ENCODE measurements at regions not wholly inside any gene's neighbourhood (a gene's known extent, or its start where the extent isn't known, plus 50 kb on each side); places are given as distances from the start of the nearest gene placed in this dataset.

- no peak for DNase-seq
Measured at GRCh38 chr7:86972072-86972471, 87.4 kb downstream of the ELAPOR2 start.

DNA sequence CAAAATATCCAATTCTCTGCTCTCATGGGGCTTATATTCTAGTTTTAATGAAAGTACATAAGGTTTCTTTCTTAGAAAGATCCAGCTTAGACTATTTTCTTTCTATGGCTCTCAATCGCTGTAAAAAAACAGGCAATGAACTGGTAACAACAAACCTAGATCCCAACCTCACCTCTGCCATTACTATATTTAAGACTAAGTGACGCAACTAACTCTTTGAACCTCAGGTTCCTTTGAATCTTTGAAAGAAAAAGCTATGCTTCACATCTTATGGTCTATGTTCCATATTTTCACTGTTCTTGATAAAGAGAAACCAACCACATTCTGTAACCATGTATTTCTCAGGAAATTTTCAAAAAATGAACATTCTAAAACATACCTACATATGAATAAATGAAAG lies 88.5 kb downstream of the ELAPOR2 start:
- DNase-seq = no peak

GRCh38 chr7:86970547-86970946 lies 88.9 kb downstream of the ELAPOR2 start:
- no peak for DNase-seq

GRCh38 chr7:86969865-86970264 lies 89.6 kb downstream of the ELAPOR2 start:
- DNase-seq = no peak

GRCh38 chr7:86968618-86969017 lies 90.8 kb downstream of the ELAPOR2 start:
- no peak for DNase-seq

DNA sequence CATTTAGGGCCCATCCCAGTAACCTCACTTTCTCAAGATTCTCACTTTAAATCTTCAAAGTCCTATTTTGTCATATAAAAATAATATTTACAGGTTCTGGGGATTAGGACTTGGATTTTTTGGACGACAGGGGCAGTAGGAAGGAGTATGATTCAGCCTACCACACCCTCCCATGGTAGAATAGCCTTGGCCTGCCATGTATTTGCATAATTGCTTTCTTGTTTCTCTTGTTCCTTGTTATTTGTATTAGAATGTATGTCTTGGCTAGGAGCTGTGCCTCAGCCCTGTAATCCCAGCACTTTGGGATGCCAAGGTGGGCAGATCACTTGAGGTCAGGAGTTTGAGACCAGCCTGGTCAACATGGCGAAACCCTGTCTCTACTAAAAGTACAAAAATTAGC lies 92.5 kb downstream of the ELAPOR2 start:
- DNase-seq = no peak

GRCh38 chr7:86965727-86966120 lies 93.7 kb downstream of the ELAPOR2 start:
- no peak for DNase-seq

DNA sequence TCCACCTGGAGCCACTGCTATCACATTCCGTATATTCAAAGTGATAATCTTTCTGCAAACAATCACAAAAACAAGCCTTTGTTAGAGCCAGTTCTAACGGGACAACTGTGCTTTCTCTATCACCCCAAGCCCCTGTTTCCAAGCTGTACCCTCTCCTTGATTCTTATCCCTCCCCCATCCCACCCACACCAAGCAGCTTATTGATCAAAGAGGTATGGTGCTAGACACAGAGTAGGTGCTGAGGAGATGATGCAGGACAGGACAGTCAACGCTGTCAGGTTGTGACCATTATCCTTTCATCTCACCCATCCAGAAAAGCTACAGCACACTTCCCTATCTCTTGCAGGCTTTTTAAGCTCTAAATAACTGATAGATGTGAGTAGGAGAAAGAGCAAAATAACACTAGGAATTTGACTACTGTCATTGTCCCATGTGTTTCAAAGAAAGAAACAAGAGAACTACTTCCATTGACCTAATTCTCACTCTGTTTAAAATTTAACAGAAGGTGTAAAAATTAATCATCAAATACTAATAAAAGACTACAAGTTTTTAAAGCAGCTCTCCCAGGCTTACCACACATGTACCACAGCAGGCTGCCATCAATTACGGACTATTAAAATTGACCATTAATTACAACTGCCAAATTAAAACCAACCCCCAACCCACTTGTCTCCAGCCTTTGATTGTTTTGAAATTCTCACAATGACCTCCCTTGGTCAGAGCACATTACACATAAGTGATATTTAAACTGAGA lies 94.3 kb downstream of the ELAPOR2 start:
- no peak for DNase-seq

- no peak for DNase-seq
Measured at GRCh38 chr7:86963599-86964230, 95.7 kb downstream of the ELAPOR2 start.

DNA sequence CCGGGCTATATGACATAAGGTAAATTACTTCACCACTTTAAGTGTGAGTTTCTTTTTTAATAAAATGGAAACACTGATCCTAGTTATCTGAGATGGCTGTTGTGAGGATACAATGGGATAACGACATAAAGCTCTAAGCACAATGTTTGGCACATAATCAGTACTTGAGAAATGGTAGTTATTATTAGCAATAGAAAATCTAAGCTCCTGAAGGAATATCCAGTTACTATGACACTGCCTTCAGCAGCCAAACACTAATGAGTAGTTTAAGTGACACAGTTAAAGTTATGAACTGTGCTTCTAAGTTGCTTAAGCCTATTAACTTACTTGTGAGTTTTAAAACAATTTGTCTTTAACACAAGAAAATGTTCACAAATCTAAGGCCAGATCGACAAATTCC lies 96.8 kb downstream of the ELAPOR2 start:
- no peak for DNase-seq

DNA sequence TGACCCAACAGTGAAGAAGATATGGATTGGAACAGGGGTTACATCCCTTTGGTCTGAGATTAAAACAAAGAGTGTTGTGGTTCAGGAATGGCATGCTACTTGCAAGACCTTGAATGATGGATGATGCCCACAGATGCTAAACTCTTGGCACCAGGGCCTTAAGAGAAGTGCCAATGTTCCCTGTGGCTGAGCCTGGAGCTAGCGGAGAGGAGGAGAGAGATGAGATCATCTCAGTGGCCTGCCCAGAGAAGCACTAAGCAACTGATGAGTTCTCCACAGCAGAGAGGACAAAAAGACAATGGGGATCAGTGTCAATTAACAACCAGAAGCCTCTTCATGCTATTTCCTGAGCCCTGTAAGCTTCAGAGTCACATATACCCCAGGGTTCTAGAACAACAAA lies 97.8 kb downstream of the ELAPOR2 start:
- no peak for DNase-seq

DNA sequence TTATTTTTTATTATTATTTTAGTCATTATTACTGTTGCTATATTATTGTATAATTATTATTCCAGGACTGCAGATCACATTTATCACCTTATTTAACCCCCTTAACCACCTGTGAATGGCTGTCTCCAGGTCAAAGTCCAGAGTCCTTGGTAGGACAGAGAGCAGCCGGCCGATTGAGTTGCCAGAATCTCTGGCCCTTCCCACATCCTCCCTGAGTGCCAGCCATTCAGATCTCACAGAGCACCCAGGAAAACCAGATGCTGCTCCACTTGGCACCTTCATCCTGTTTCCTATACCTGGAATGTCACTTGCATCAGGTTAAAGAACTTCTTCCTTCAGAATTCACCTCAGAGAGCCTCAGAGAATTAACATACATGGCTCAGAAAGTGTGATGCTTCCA lies 101.1 kb downstream of the ELAPOR2 start:
- DNase-seq = no peak

DNA sequence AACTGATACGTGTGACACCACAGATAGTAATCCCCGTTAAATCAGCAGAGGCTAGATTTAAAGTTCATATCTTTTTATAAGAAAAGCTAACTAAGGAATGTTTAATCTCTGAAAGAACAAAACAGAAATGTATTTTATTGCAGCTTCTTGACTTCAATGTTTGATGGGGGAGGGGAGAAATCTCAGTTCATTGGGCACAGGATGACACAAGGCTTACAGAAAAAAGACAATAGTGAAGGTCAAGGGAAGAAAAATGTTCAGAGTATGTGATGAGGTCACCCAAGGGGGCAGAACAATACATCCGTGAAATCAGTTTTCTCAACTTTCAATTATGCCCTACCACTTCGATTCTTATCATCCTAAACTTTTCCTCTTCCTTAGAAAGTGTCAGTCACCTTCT lies 102.9 kb downstream of the ELAPOR2 start:
- no peak for DNase-seq

- no peak for DNase-seq
Measured at GRCh38 chr7:86955895-86956503, 103.5 kb downstream of the ELAPOR2 start.

DNA sequence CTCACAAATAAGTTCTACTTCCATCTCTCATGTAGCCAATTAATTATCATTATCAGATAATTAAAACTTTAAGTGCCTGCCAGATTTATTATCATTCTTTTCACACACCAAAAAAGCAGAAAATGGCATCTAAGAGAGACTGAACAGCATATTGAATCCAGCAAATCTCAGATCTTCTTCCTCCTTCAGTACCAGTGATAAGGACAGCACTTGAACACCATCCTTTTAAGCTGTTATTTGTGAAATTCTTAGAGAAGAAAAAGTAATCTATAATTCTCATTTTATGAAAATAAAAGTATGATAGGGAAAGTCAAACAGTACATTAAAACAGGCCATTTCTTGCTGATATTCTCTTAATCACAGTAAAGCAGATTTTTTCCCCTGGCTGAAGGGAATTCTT lies 104.5 kb downstream of the ELAPOR2 start:
- no peak for DNase-seq

GRCh38 chr7:86953653-86954336 lies 105.7 kb downstream of the ELAPOR2 start:
- DNase-seq = no peak

GRCh38 chr7:86953219-86953618 lies 106.2 kb downstream of the ELAPOR2 start:
- no peak for DNase-seq

GRCh38 chr7:86951895-86952294 lies 107.6 kb downstream of the ELAPOR2 start:
- no peak for DNase-seq

GRCh38 chr7:86950944-86951343 lies 108.5 kb downstream of the ELAPOR2 start:
- DNase-seq = no peak

DNA sequence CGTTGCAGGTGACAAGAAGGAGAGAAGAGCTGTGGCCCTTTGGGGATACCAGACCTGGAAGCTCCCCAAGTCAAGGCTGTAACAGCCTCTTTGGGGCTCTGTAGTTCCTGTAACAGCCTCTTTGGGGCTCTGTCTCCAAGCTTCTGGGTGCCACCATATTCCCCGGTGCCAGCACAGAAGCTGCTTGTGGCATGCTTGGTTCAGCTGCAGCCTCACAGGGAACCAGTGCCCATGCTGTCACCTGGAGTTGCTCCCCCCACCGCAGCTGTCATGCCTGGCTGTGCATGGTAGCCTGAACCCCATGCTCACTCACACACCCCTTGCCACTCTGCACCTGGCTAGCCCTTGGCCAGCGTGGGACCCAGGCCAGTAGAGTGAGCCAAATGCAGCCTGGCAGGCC lies 109.1 kb downstream of the ELAPOR2 start:
- no peak for DNase-seq

DNA sequence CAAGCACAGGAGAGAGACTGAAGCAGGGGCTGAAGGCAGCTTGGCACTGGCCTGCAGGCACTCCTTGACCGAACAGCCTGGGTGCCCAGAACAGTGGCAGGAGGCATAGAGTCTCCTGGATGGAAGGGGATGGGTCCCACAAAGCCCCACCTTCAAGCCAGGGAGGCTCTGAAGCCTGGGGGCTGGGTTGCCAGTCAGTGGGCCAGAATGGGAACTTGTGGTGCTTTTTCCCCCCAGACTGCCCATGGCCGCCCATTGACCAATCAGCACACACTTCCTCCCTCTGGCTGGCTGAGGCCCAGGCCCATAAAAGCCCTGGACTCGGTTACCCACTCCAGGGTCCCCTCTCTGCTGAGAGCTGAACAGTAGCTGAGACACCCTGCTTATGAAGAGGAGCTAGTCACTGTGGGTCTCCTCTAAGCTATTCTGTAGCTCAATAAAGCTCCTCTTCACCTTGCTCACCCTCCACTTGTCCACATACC lies 109.6 kb downstream of the ELAPOR2 start:
- DNase-seq = no peak

- no peak for DNase-seq
Measured at GRCh38 chr7:86949052-86949778, 110.2 kb downstream of the ELAPOR2 start.

All from left kidney (tissue), 1 donor.